OCI-LY3 (cell line): ENCODE measurements at regions not wholly inside any gene's neighbourhood (a gene's known extent, or its start where the extent isn't known, plus 50 kb on each side); places are given as distances from the start of the nearest gene placed in this dataset.

Experiments used
- H2AFZ ChIP-seq: fragments of 200-600, 300-600 bp; shearing (Covaris generic); 2 replicates; pipeline ENCODE4 v1.6.0; 2014; ENCODE audit warnings: antibody characterized with exemption, low read depth, low read length
- H3K27ac ChIP-seq: fragments of 200-600, 300-600 bp; sonication (generic); 2 replicates; pipeline ENCODE4 v1.5.1; 2014; ENCODE audit warnings: mild to moderate bottlenecking, low read length, moderate library complexity, mixed read lengths
- H3K27me3 ChIP-seq: fragments of 200-600, 300-600 bp; sonication (generic); 2 replicates; pipeline ENCODE4 v1.6.1; 2014; ENCODE audit warnings: low read depth, low read length, mixed read lengths
- H3K36me3 ChIP-seq: fragments of 200-600, 300-600 bp; sonication (generic); replicated peaks from 2 replicates; pipeline ENCODE3; 2014; ENCODE audit warnings: low read depth, low read length, mixed read lengths
- H3K4me1 ChIP-seq: fragments of 300-600, 200-600 bp; sonication (generic); 2 replicates; pipeline ENCODE4 v1.6.1; 2014; ENCODE audit warnings: low read length, mixed read lengths
- H3K4me2 ChIP-seq: fragments of 200-600, 300-600 bp; sonication (generic); 2 replicates; pipeline ENCODE4 v1.6.1; 2014; ENCODE audit warnings: low read length, mixed read lengths
- H3K4me3 ChIP-seq: fragments of 300-600, 200-600 bp; sonication (generic); 2 replicates; pipeline ENCODE4 v1.5.1; 2014; ENCODE audit warnings: antibody characterized with exemption, mild to moderate bottlenecking, low read length, moderate library complexity
- H3K79me2 ChIP-seq: fragments of 300-600, 200-600 bp; shearing (Covaris generic); 2 replicates; pipeline ENCODE4 v1.6.1; 2014; ENCODE audit warnings: mild to moderate bottlenecking, low read length, mixed read lengths
- H3K9ac ChIP-seq: fragments of 300-600, 200-600 bp; shearing (Covaris generic); 2 replicates; pipeline ENCODE4 v1.6.0; 2014; ENCODE audit warnings: mild to moderate bottlenecking, low read length, moderate library complexity
- H3K9me3 ChIP-seq: fragments of 200-600, 300-600 bp; shearing (Covaris generic); 2 replicates; pipeline ENCODE4 v1.6.1; 2014; ENCODE audit warnings: low read length, mixed read lengths; ENCODE audit not compliant: insufficient read depth
- H4K20me1 ChIP-seq: fragments of 200-600, 300-600 bp; sonication (generic); 2 replicates; pipeline ENCODE4 v1.6.1; 2016; ENCODE audit warnings: low read length, mixed read lengths; ENCODE audit not compliant: insufficient read depth
- CTCF ChIP-seq: fragments of 200-600, 300-600 bp; sonication (generic); IDR thresholded peaks from 2 replicates; pipeline ENCODE4 v1.5.1; 2014; ENCODE audit warnings: antibody characterized with exemption, low read length, low read depth
- EZH2phosphoT487 ChIP-seq: fragments of 200-600 bp; shearing (Covaris generic); IDR thresholded peaks from 2 replicates; pipeline ENCODE4 v1.6.1; 2018; ENCODE audit warnings: antibody characterized with exemption, mixed run types, low read depth

- H3K4me2 ChIP-seq: no peak overlapping the region
- no peaks in the 10 kb centered on the region for H3K36me3 ChIP-seq
- H3K9ac ChIP-seq: no peak overlapping the region
- H4K20me1 ChIP-seq: no peaks in the 10 kb centered on the region
- H3K27me3 ChIP-seq: peaks cover 31% of the 10 kb centered on the region; the same call in 1 of the 2 replicates
- H3K79me2 ChIP-seq: no peaks in the 10 kb centered on the region
- H3K4me1 ChIP-seq: peaks cover 3% of the 10 kb centered on the region
- TF ChIP-seq EZH2phosphoT487 (no peak), CTCF (no peak)
- H2AFZ ChIP-seq: no peak overlapping the region
- no peak overlapping the region for H3K27ac ChIP-seq
- no peak overlapping the region for H3K4me3 ChIP-seq
- H3K9me3 ChIP-seq: peaks cover 13% of the 10 kb centered on the region
Observed at GRCh38 chr18:75483662-75484061, 56.2 kb upstream of the SMIM21 start.

DNA sequence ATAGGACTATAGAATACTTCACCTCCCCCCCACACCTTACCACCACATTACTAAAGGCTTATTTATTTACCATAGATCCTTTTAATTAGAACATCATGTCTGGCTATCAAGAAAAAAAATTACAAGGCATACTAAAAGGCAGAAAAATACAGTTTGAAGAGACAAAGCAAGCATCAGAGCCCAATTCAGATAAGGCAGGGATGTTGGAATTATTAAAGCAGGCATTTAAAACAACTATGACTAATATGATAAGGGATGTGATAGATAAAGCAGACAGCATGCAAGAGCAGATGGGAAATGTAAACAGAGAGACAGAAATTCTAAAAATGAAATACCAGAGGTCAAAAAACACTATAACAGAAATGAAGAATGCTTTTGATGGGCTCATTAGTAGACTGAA is 55.4 kb upstream of the SMIM21 start:
- Histone ChIP-seq H3K79me2 (no peaks in the 10 kb centered on the region), H3K27ac (no peak overlapping the region), H3K4me3 (no peak overlapping the region), H3K27me3 (peaks cover 31% of the 10 kb centered on the region; the same call in 1 of the 2 replicates), H3K9ac (no peak overlapping the region), H3K4me2 (no peak overlapping the region), H3K4me1 (peaks cover 6% of the 10 kb centered on the region), H2AFZ (no peak overlapping the region), H3K9me3 (peaks cover 13% of the 10 kb centered on the region), H4K20me1 (no peaks in the 10 kb centered on the region), H3K36me3 (no peaks in the 10 kb centered on the region)
- TF ChIP-seq CTCF (no peak), EZH2phosphoT487 (no peak)

GRCh38 chr18:75480487-75480886 is 53.0 kb upstream of the SMIM21 start:
- Histone ChIP-seq H3K9me3 (peaks cover 13% of the 10 kb centered on the region), H3K27me3 (peaks cover 16% of the 10 kb centered on the region; the same call in 1 of the 2 replicates), H3K4me3 (no peak overlapping the region), H3K4me1 (peaks cover 9% of the 10 kb centered on the region), H2AFZ (no peak overlapping the region), H3K36me3 (no peaks in the 10 kb centered on the region), H3K27ac (no peak overlapping the region), H3K79me2 (no peaks in the 10 kb centered on the region), H3K9ac (no peak overlapping the region), H4K20me1 (no peaks in the 10 kb centered on the region), H3K4me2 (no peak overlapping the region)
- TF ChIP-seq CTCF (no peak), EZH2phosphoT487 (no peak)

- no peaks in the 10 kb centered on the region for H3K36me3 ChIP-seq
- no peak overlapping the region for H3K4me3 ChIP-seq
- TF ChIP-seq CTCF (peak; percentile 99), EZH2phosphoT487 (no peak)
Observed at GRCh38 chr18:75478996-75479880, 51.7 kb upstream of the SMIM21 start.

More at GRCh38 chr18:75478996-75479880, 51.7 kb upstream of the SMIM21 start:
- Histone ChIP-seq H3K27me3 (peaks cover 10% of the 10 kb centered on the region; the same call in 1 of the 2 replicates), H3K4me1 (peaks cover 9% of the 10 kb centered on the region), H3K4me2 (no peak overlapping the region), H4K20me1 (no peaks in the 10 kb centered on the region), H2AFZ (0 out of 2 replicates have a peak overlapping the region, but pooled peaks have one; percentile 5), H3K27ac (no peak overlapping the region), H3K9me3 (peaks cover 13% of the 10 kb centered on the region), H3K79me2 (no peaks in the 10 kb centered on the region), H3K9ac (peak overlapping the region; percentile 0; the same call in 1 of the 2 replicates)
